ENCODE measurements at regions not wholly inside any gene's neighbourhood (a gene's known extent, or its start where the extent isn't known, plus 50 kb on each side); places are given as distances from the start of the nearest gene placed in this dataset.

DNA sequence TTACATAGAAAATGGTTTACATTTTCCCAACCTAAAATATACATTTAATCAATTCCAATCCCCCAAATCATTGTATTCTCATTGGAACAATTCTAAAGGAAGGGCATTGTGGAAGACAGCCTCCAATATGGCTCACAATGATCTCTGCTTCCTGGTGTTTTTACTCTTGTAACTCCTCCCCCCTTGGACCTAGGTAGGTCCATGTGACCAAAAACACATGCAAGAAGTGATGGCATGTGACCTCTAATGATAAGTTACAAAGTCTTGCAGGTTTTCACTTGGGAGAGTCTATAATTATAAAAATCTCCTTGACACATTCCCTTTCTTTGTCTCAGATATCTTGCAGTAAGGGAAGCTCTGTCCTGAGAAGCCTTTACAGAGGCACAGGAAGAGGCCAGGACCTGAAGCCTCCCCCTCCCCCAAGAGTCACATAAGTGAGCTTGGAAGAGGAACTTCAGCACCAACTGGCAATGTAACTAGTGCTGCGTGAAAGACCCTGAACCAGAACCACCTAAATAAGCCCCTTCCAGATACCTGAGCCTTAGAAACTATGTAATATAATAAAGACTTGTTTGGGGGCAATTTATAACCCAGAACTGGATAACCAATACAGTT, 816.2 kb upstream of the ATXN8OS start:
- Histone ChIP-seq H3K4me3 (no peak overlapping the region), H3K9me3 (no peaks in the 10 kb centered on the region), H3K27ac (no peak overlapping the region), H3K36me3 (no peaks in the 10 kb centered on the region), H3K27me3 (no peaks in the 10 kb centered on the region), H3K4me1 (no peaks in the 10 kb centered on the region)
- DNase-seq (no peak), ATAC-seq (ENCODE audit: low FRiP score in 2 of 2) (no peak)
- 82 to 100% methylated on average over 1 of the region's 1 CpG for WGBS, 2 donors
- no peak for TF ChIP-seq EP300 (IDR thresholded peaks at IDR 0.05)
- no peak for TF ChIP-seq POLR2A (IDR thresholded peaks at IDR 0.05)
- no peak for TF ChIP-seq POLR2AphosphoS5 (IDR thresholded peaks at IDR 0.05)
- TF ChIP-seq CTCF (IDR thresholded peaks at IDR 0.05) = no peak

GRCh38 chr13:69288026-69288425, 819.6 kb upstream of the ATXN8OS start:
- ATAC-seq (ENCODE audit: low FRiP score in 2 of 2) = no peak
- Histone ChIP-seq H3K27me3 (no peaks in the 10 kb centered on the region), H3K9me3 (no peaks in the 10 kb centered on the region), H3K4me3 (no peak overlapping the region), H3K27ac (no peak overlapping the region), H3K4me1 (no peaks in the 10 kb centered on the region), H3K36me3 (no peaks in the 10 kb centered on the region)
- no peak for DNase-seq
- TF ChIP-seq POLR2A (IDR thresholded peaks at IDR 0.05) (no peak), POLR2AphosphoS5 (IDR thresholded peaks at IDR 0.05) (no peak), EP300 (IDR thresholded peaks at IDR 0.05) (no peak)

- TF ChIP-seq CTCF (IDR thresholded peaks at IDR 0.05) (no peak), POLR2A (IDR thresholded peaks at IDR 0.05) (no peak), EP300 (IDR thresholded peaks at IDR 0.05) (no peak), POLR2AphosphoS5 (IDR thresholded peaks at IDR 0.05) (no peak)
- no peak for ATAC-seq (ENCODE audit: low FRiP score in 2 of 2)
- 82 to 83% methylated on average over 8 of the region's 8 CpGs for WGBS, 2 donors
Observed at GRCh38 chr13:69287050-69287698, 820.5 kb upstream of the ATXN8OS start.

DNA sequence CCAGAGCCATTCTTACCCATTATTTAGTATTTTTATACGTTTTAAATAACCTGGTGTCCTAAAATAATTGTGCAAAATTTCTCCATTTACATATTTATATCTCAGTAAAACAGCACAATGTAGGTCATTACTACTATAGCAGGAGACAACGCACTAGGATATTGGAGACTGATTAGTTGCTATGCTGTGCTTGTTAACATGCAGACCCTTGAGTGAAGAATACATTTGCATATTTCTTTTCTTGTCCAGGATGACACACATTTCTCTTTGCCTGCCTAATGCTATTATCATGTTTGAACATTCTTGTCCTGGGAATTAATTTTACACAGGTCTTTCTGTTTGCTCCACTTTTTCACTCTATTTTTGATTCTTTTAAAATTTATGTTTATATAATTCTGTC, 823.8 kb upstream of the ATXN8OS start:
- no peak overlapping the region for H3K4me3 ChIP-seq
- TF ChIP-seq CTCF (IDR thresholded peaks at IDR 0.05) (no peak), POLR2AphosphoS5 (IDR thresholded peaks at IDR 0.05) (no peak), POLR2A (IDR thresholded peaks at IDR 0.05) (no peak), EP300 (IDR thresholded peaks at IDR 0.05) (no peak)
- H3K4me1 ChIP-seq = no peaks in the 10 kb centered on the region
- no peak overlapping the region for H3K27ac ChIP-seq
- no peaks in the 10 kb centered on the region for H3K27me3 ChIP-seq
- ATAC-seq (ENCODE audit: low FRiP score in 2 of 2) = no peak
- no peak for DNase-seq
- no peaks in the 10 kb centered on the region for H3K36me3 ChIP-seq
- 63 to 65% methylated on average over 2 of the region's 2 CpGs for WGBS, 2 donors
- no peaks in the 10 kb centered on the region for H3K9me3 ChIP-seq

More at GRCh38 chr13:69287050-69287698, 820.5 kb upstream of the ATXN8OS start:
- H3K4me3 ChIP-seq = no peak overlapping the region
- no peaks in the 10 kb centered on the region for H3K9me3 ChIP-seq
- no peaks in the 10 kb centered on the region for H3K36me3 ChIP-seq
- H3K27me3 ChIP-seq = no peaks in the 10 kb centered on the region
- no peaks in the 10 kb centered on the region for H3K4me1 ChIP-seq
- no peak overlapping the region for H3K27ac ChIP-seq
- DNase-seq = no peak

- 47 to 58% methylated on average over 1 of the region's 1 CpG for WGBS, 2 donors
- no peak for DNase-seq
Observed at GRCh38 chr13:69283301-69283700, 824.3 kb upstream of the ATXN8OS start.

More at GRCh38 chr13:69283301-69283700, 824.3 kb upstream of the ATXN8OS start:
- no peak for ATAC-seq (ENCODE audit: low FRiP score in 2 of 2)
- Histone ChIP-seq H3K36me3 (no peaks in the 10 kb centered on the region), H3K27ac (no peak overlapping the region), H3K27me3 (no peaks in the 10 kb centered on the region), H3K9me3 (no peaks in the 10 kb centered on the region), H3K4me3 (no peak overlapping the region), H3K4me1 (no peaks in the 10 kb centered on the region)
- no peak for TF ChIP-seq POLR2AphosphoS5 (IDR thresholded peaks at IDR 0.05)
- TF ChIP-seq POLR2A (IDR thresholded peaks at IDR 0.05) = no peak
- no peak for TF ChIP-seq CTCF (IDR thresholded peaks at IDR 0.05)
- TF ChIP-seq EP300 (IDR thresholded peaks at IDR 0.05) = no peak

All from upper lobe of left lung (tissue), 6 donors.